HEK293T (cell line): ENCODE measurements at regions not wholly inside any gene's neighbourhood (a gene's known extent, or its start where the extent isn't known, plus 50 kb on each side); places are given as distances from the start of the nearest gene placed in this dataset.
"Not testable (repeated sequence)": the region's sequence is repeated elsewhere in the genome, so short reads cannot be mapped to it uniquely, and the experiment has no call there.

Experiments
- CTCF ChIA-PET: fragments of 350-600 bp; formaldehyde crosslinking; extraction: SDS; loops from one replicate; lab custom pipeline; 2021; ENCODE audit warnings: antibody characterized with exemption, inconsistent platforms; lab: Yijun Ruan, JAX
- POLR2A ChIA-PET: fragments of 350-600 bp; formaldehyde crosslinking; extraction: SDS; loops from one replicate; lab custom pipeline; 2020; ENCODE audit warnings: antibody characterized with exemption, inconsistent platforms; lab: Yijun Ruan, JAX
- DNase-seq: peaks from one replicate; pipeline ENCODE4 v3.0.0; 2012; ENCODE audit warnings: mixed read lengths; ENCODE audit errors: extremely low spot score
- ARNT ChIP-seq: fragments of 450-650 bp; IDR thresholded peaks from 2 replicates; pipeline ENCODE4 v1.6.1; 2017; ENCODE audit warnings: mild to moderate bottlenecking
- BHLHE40 ChIP-seq: fragments of 450-650 bp; IDR thresholded peaks from 2 replicates; pipeline ENCODE4 v1.6.1; 2016; ENCODE audit warnings: mild to moderate bottlenecking, moderate library complexity, borderline replicate concordance
- CTBP1 ChIP-seq: fragments of 450-650 bp; IDR thresholded peaks from 2 replicates; pipeline ENCODE4 v1.6.1; 2016; ENCODE audit warnings: borderline replicate concordance
- ELF4 ChIP-seq: fragments of 450-650 bp; IDR thresholded peaks from 2 replicates; pipeline ENCODE4 v1.6.1; 2017; ENCODE audit warnings: antibody characterized with exemption
- FOXA1 ChIP-seq: fragments of 450-650 bp; IDR thresholded peaks from 2 replicates; pipeline ENCODE4 v1.6.1; 2016; ENCODE audit warnings: mild to moderate bottlenecking
- FOXK2 ChIP-seq: fragments of 450-650 bp; IDR thresholded peaks from 2 replicates; pipeline ENCODE4 v1.6.1; 2016; ENCODE audit warnings: mild to moderate bottlenecking
- FOXM1 ChIP-seq: fragments of 450-650 bp; IDR thresholded peaks from 2 replicates; pipeline ENCODE4 v1.6.1; 2017; ENCODE audit warnings: mild to moderate bottlenecking, borderline replicate concordance
- HDGF ChIP-seq: fragments of 450-650 bp; IDR thresholded peaks from 2 replicates; pipeline ENCODE4 v1.6.1; 2017; ENCODE audit warnings: antibody characterized with exemption, borderline replicate concordance
- L3MBTL2 ChIP-seq: fragments of 450-650 bp; conservative IDR thresholded peaks from 2 replicates; pipeline ENCODE4 v1.6.1; 2016; ENCODE audit warnings: mild to moderate bottlenecking
- LEF1 ChIP-seq: fragments of 450-650 bp; IDR thresholded peaks from 2 replicates; pipeline ENCODE4 v1.6.1; 2017; ENCODE audit warnings: mild to moderate bottlenecking, borderline replicate concordance
- NFRKB ChIP-seq: fragments of 450-650 bp; IDR thresholded peaks from 2 replicates; pipeline ENCODE4 v1.6.1; 2016; ENCODE audit warnings: mild to moderate bottlenecking, moderate library complexity
- SP1 ChIP-seq: fragments of 450-650 bp; IDR thresholded peaks from 2 replicates; pipeline ENCODE4 v1.6.1; 2017
- SUZ12 ChIP-seq: fragments of 450-650 bp; IDR thresholded peaks from 2 replicates; pipeline ENCODE4 v1.6.1; 2016; ENCODE audit warnings: mild to moderate bottlenecking
- TARDBP ChIP-seq: fragments of 450-650 bp; IDR thresholded peaks from 2 replicates; pipeline ENCODE4 v1.6.1; 2016
- ZNF384 ChIP-seq: fragments of 450-650 bp; IDR thresholded peaks from 2 replicates; pipeline ENCODE4 v1.6.1; 2016
- TF ChIP-seq, protein P1 (sequence below): fragments of 450-650 bp; IDR thresholded peaks from 2 replicates; pipeline ENCODE4 v1.6.1; 2016

DNA sequence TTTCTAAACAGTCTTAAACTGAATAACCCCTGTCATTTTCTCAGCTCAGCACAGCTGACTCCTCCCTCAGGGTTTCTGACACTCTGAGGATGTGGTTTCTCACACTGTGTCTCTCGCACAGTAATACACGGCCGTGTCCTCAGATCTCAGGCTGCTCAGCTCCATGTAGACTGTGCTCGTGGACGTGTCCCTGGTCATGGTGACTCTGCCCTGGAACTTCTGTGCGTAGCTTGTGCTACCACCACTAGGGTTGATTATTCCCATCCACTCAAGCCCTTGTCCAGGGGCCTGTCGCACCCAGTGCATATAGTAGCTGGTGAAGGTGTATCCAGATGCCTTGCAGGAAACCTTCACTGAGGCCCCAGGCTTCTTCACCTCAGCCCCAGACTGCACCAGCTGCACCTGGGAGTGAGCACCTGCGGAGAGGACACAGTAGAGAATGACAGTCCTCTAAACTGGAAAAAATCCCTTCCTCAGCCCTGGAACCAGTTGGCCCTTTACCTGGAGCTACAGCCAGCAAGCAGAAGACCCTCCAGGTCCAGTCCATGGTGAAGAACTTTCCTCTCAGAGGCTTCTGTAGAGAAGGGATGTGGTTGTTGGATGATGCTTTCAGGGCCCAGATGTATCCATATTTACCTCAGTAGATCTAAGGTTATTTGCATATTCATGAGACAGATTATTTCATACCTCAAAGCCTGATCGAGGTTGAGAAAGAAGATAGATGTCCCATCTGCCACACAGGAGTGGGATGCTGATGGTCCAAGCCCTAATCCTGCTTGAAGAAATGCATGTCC, 984.8 kb downstream of the TMEM121 start:
- TF ChIP-seq HDGF, result no peak
- TF ChIP-seq TARDBP, result no peak
- no peak for TF ChIP-seq ZNF384
- no peak for TF ChIP-seq SP1
- TF ChIP-seq FOXM1, result no peak
- no peak for TF ChIP-seq BHLHE40
- no peak for TF ChIP-seq ELF4
- no peak for TF ChIP-seq CTBP1
- no peak for TF ChIP-seq NFRKB
- POLR2A ChIA-PET, result no interaction called here
- no peak for DNase-seq
- CTCF ChIA-PET, result no interaction called here

DNA sequence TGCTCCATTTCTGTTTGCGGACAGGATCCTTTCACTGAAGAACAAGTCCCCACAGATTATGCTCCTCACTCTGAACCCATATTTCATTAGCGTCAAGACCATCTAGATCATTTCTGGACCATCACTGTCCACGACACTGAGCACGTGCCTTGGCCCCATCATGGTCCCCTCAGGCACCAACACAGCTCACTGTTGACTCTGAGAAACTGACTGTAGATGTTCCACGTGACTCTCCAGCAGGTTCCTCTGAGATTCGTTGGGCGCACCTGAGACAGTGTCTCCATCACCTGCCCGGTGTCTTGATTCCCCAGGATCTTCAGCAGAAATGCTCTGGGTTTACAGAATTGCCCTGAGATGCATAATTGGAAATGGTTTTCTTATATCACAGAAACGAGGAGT, 985.4 kb downstream of the TMEM121 start:
- DNase-seq, result no peak
- no peak for TF ChIP-seq LEF1
- no peak for TF ChIP-seq TARDBP
- TF ChIP-seq NFRKB, result no peak
- TF ChIP-seq ZNF384, result no peak
- no peak for TF ChIP-seq ARNT
- TF ChIP-seq FOXK2, result no peak
- TF ChIP-seq FOXA1, result no peak
- TF ChIP-seq SP1, result no peak
- no peak for TF ChIP-seq BHLHE40
- no peak for TF ChIP-seq HDGF
- TF ChIP-seq, protein P1, sequence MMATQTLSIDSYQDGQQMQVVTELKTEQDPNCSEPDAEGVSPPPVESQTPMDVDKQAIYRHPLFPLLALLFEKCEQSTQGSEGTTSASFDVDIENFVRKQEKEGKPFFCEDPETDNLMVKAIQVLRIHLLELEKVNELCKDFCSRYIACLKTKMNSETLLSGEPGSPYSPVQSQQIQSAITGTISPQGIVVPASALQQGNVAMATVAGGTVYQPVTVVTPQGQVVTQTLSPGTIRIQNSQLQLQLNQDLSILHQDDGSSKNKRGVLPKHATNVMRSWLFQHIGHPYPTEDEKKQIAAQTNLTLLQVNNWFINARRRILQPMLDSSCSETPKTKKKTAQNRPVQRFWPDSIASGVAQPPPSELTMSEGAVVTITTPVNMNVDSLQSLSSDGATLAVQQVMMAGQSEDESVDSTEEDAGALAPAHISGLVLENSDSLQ, result no peak
- no peak for TF ChIP-seq L3MBTL2
- TF ChIP-seq CTBP1, result no peak
- no peak for TF ChIP-seq ELF4
- ChIA-PET CTCF (no interaction called here), POLR2A (no interaction called here)

DNA sequence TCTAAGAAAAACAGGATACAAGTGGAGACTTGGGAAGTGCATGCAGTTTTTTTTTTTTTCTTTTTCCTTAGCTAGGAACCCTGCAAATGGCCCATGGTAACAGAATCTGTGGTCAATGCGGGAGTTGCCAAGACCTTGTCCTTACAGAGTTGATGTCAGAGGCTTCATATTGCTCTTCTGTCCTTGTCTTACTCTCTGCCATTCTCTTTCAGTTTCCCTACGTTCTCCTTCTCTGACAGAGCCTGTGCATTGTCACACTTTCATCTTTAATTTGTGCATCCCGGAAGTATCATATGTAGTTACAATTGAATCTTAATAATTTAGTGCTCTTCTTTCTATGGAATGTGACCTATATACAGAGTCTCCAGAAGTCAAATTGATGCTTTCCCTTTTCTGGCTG, 986.9 kb downstream of the TMEM121 start:
- POLR2A ChIA-PET, result no interaction called here
- no peak for TF ChIP-seq LEF1
- no peak for TF ChIP-seq SP1
- TF ChIP-seq HDGF, result no peak
- no peak for TF ChIP-seq ELF4
- no peak for TF ChIP-seq CTBP1
- TF ChIP-seq ARNT, result no peak
- TF ChIP-seq SUZ12, result no peak
- no peak for TF ChIP-seq ZNF384
- no peak for TF ChIP-seq BHLHE40
- TF ChIP-seq FOXM1, result no peak
- no peak for DNase-seq
- CTCF ChIA-PET, result no interaction called here

DNA sequence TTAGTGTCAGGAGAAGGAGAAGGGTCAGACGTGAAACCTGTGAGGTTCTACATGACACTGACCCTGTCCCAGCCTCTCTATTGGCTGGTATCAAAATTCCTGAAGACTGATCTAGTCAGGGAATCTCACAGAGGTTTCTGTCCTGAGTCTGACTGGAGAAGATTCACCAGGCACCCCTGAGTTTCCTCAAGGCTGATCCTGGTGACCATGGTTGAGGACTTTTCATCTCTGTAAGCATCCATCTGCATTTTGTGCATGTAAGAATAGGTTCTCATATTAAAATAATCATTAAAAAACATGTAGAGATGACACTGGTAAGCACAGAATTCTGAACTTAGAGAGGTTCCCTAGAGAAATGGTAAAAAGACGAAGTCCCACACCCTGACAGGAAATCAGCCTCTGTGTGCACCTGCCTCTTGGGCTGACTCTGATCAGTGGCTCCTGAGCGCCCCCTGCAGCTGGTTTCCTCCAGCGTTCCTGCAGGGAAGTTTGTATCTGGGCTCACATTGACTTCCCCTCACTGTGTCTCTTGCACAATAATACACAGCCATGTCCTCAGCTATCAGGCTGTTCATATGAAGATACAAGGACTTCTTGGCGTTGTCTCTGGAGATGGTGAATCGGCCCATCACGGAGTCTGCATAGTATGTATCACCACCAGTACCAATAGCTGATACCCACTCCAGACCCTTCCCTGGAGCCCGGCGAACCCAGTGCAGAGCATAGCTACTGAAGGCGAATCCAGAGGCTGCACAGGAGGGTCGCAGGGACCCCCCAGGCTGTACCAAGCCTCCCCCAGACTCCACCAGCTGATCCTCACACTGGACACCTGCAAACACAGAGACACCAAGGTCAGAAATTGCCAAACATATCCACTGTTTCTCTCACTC, 991.9 kb downstream of the TMEM121 start:
- CTCF ChIA-PET, result interaction anchor here (0.6 kb wide), 1 partner anchor 170 kb away, joined by 16 read pairs; no protein-coding TSS in a partner anchor
- DNase-seq, result no peak
- POLR2A ChIA-PET, result no interaction called here
- TF ChIP-seq L3MBTL2 (no peak), FOXA1 (no peak), FOXM1 (no peak), BHLHE40 (no peak)

DNA sequence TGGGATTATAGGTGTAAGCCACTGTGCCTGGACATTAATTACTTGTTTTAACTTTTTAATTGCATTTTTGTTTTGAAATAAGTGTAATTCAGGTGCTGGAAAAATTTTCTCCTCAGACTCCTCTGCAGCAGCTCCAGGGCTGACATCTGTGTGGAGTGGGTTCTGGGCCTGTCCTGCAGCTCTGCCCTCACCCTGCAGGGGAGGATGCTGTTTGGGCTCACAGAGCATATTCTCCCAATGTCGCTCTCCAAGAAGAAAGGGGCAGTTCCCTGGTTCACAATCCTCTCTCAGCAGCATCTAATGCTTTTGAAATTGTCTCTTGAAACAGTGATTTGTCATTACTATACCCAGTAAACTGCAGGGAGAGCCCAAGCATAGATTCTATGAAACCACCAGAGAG, 995.7 kb downstream of the TMEM121 start:
- CTCF ChIA-PET, DNase-seq, POLR2A ChIA-PET: not testable (repeated sequence)

DNA sequence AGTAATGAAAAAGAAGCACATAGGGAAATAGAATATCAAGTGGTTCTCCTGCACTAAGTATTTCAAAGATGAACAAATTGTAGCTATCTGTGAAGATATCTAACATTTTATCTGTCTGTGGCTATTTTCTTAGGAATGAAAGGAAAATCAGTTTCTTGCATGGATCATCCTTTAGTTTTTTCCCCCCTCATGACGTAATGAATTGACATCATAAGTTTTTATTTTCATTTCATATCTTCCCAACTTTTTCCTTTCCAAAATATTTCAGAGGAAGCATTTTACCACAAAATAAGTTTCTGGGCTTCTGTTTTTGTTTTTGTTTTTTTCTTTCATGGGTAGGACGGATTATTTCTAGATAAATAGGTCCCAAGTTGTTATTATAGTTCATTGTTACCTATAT, 996.6 kb downstream of the TMEM121 start:
- ChIA-PET CTCF (no interaction called here), POLR2A (no interaction called here)
- no peak for TF ChIP-seq LEF1
- TF ChIP-seq CTBP1, result no peak
- no peak for TF ChIP-seq SP1
- TF ChIP-seq TARDBP, result no peak
- TF ChIP-seq L3MBTL2, result no peak
- no peak for TF ChIP-seq SUZ12
- TF ChIP-seq ELF4, result no peak
- no peak for DNase-seq

DNA sequence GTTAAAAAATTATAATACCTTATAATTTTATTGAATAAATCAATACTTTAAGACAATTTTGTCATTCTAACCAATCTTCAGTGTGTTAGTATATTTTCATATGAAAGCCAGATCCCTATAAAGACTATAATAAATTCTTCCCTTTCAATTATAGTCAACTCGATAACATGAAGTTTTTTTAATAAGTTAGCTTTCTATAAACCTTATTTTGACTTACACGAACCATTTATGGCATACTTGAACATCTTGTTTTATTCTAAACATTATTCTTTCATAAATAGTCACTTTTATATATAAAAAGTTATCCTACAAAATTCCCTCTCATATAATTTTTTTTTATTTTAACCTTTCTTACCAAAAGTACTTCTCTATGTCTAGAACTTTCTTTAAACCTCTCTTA, 1002.3 kb downstream of the TMEM121 start:
- TF ChIP-seq CTBP1, result no peak
- no peak for TF ChIP-seq HDGF
- no peak for TF ChIP-seq L3MBTL2
- TF ChIP-seq TARDBP, result no peak
- no peak for TF ChIP-seq FOXA1
- no peak for TF ChIP-seq FOXM1
- TF ChIP-seq LEF1, result no peak
- TF ChIP-seq NFRKB, result no peak
- TF ChIP-seq ELF4, result no peak
- TF ChIP-seq SUZ12, result no peak
- TF ChIP-seq SP1, result no peak
- TF ChIP-seq FOXK2, result no peak
- CTCF ChIA-PET, result no interaction called here
- POLR2A ChIA-PET, result no interaction called here
- no peak for DNase-seq

DNA sequence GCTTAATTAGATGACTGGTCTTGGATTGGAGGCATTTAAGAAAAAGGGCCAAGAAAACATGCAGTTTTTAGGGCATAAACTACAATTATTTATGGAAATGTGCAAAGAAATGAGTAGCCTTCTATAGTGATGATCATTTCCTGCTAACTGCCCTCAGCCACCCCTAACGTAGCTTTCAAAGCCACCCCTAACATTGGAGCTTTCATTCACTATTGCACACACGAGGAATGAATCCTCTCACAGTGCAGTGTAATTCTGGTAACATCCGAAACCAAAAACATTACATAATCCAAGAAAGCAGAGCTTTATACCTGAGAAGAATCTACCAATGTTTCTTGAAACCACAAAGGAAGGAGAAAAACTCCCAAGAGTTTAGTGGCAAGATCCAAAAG, 1003.6 kb downstream of the TMEM121 start:
- TF ChIP-seq, protein P1, result no peak
- TF ChIP-seq L3MBTL2, result no peak
- TF ChIP-seq FOXM1, result no peak
- no peak for TF ChIP-seq FOXK2
- TF ChIP-seq ZNF384, result no peak
- TF ChIP-seq NFRKB, result no peak
- no peak for TF ChIP-seq SP1
- TF ChIP-seq ELF4, result no peak
- TF ChIP-seq HDGF, result no peak
- no peak for TF ChIP-seq CTBP1
- TF ChIP-seq SUZ12, result no peak
- TF ChIP-seq LEF1, result no peak
- no peak for TF ChIP-seq TARDBP
- no peak for TF ChIP-seq ARNT
- ChIA-PET CTCF (no interaction called here), POLR2A (no interaction called here)
- DNase-seq, result no peak
